Upper lobe of left lung (tissue), 4 donors: ENCODE measurements at regions not wholly inside any gene's neighbourhood (a gene's known extent, or its start where the extent isn't known, plus 50 kb on each side); places are given as distances from the start of the nearest gene placed in this dataset.

ENCODE experiments used
- EP300 ChIP-seq, 4 donors: sonication (generic); formaldehyde crosslinking; IDR thresholded peaks; one replicate each; pipeline ENCODE4 v1.5.1; 2017; ENCODE audit warnings: antibody characterized with exemption in 4 of 4, control low read depth in 2 of 4
- POLR2AphosphoS5 ChIP-seq, 2 donors: sonication (generic); formaldehyde crosslinking; IDR thresholded peaks; one replicate each; pipeline ENCODE4 v1.5.1; 2017; ENCODE audit warnings: antibody characterized with exemption in 2 of 2
- TF ChIP-seq, protein P1 (sequence below), 6 experiments: fragments of 450-650 bp in 4 of 6; fragments of 200-600 bp in 2 of 6; sonication (generic) in 2 of 6; IDR thresholded peaks; one replicate each; pipeline ENCODE4 v1.5.1; 2016 to 2019; ENCODE audit warnings: antibody characterized with exemption in 6 of 6

DNA sequence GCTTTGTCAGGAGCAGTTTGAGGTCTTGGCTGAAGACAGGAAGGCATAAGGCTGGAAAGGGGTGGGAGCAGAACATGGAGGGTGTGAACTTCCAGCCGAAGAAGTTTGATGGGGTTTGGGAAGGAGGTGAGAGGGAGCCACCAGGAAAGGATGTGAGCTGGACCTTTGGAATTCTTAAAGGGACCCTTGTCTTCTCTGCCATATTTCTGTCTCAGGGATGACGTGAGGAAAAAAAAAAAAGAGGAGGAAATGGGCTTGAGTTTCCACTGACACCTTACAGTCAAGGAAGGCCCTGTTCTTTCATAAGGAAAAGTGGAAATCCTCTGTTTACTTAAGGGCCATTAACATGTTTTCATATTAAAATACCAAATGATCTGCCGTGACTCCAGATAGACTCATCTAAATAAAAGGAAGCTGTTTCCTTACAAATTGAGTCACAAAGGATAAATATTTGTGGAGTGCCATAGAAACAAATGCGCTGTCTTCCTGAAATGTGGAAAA is 132.1 kb downstream of the PALM2AKAP2 start:
- TF ChIP-seq POLR2AphosphoS5 (IDR thresholded peaks at IDR 0.05) (peak; percentile 55 to 75), EP300 (IDR thresholded peaks at IDR 0.05) (peak in 3 of 4 donors; percentile 14 to 92 (median 76))
- TF ChIP-seq, protein P1, sequence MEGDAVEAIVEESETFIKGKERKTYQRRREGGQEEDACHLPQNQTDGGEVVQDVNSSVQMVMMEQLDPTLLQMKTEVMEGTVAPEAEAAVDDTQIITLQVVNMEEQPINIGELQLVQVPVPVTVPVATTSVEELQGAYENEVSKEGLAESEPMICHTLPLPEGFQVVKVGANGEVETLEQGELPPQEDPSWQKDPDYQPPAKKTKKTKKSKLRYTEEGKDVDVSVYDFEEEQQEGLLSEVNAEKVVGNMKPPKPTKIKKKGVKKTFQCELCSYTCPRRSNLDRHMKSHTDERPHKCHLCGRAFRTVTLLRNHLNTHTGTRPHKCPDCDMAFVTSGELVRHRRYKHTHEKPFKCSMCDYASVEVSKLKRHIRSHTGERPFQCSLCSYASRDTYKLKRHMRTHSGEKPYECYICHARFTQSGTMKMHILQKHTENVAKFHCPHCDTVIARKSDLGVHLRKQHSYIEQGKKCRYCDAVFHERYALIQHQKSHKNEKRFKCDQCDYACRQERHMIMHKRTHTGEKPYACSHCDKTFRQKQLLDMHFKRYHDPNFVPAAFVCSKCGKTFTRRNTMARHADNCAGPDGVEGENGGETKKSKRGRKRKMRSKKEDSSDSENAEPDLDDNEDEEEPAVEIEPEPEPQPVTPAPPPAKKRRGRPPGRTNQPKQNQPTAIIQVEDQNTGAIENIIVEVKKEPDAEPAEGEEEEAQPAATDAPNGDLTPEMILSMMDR (IDR thresholded peaks at IDR 0.05) = no peak
